H9 (cell line): ENCODE measurements at regions not wholly inside any gene's neighbourhood (a gene's known extent, or its start where the extent isn't known, plus 50 kb on each side); places are given as distances from the start of the nearest gene placed in this dataset.

Experiments
- DNase-seq: peaks from one replicate; pipeline ENCODE4 v3.0.0-alpha.2; 2017
- H2AFZ ChIP-seq: one replicate; pipeline ENCODE4 v1.6.1; 2013; ENCODE audit warnings: mild to moderate bottlenecking, low read length, control low read depth, moderate library complexity
- H2AK5ac ChIP-seq: 2 replicates; pipeline ENCODE4 v1.6.1; 2013; ENCODE audit warnings: low read length, control low read depth, mixed read lengths; ENCODE audit not compliant: insufficient read length
- H2BK120ac ChIP-seq: one replicate; pipeline ENCODE4 v1.6.1; 2013; ENCODE audit warnings: low read depth, mild to moderate bottlenecking, low read length, control low read depth, inconsistent platforms; ENCODE audit not compliant: poor library complexity, severe bottlenecking
- H2BK12ac ChIP-seq: 2 replicates; pipeline ENCODE4 v1.6.1; 2013; ENCODE audit warnings: low read length, control low read depth, mixed read lengths, low read depth; ENCODE audit not compliant: insufficient read length
- H2BK15ac ChIP-seq: 2 replicates; pipeline ENCODE4 v1.6.1; 2013; ENCODE audit warnings: low read depth, low read length, control low read depth
- H2BK20ac ChIP-seq: one replicate; pipeline ENCODE4 v1.6.1; 2013; ENCODE audit warnings: low read depth, mild to moderate bottlenecking, low read length, control low read depth, inconsistent platforms; ENCODE audit not compliant: poor library complexity, severe bottlenecking
- H2BK5ac ChIP-seq: 2 replicates; pipeline ENCODE4 v1.6.1; 2013; ENCODE audit warnings: low read length, control low read depth, mixed read lengths; ENCODE audit not compliant: insufficient read length
- H3K14ac ChIP-seq: 2 replicates; pipeline ENCODE4 v1.6.1; 2013; ENCODE audit warnings: low read length, control low read depth; ENCODE audit not compliant: insufficient read depth
- H3K18ac ChIP-seq: 2 replicates; pipeline ENCODE4 v1.6.1; 2013; ENCODE audit warnings: low read depth, mild to moderate bottlenecking, mixed read lengths, low read length, control low read depth; ENCODE audit not compliant: insufficient read length
- H3K23ac ChIP-seq: 2 replicates; pipeline ENCODE4 v1.6.1; 2013; ENCODE audit warnings: low read length, control low read depth, mixed read lengths, low read depth; ENCODE audit not compliant: insufficient read length
- H3K23me2 ChIP-seq: 2 replicates; pipeline ENCODE4 v1.6.1; 2013; ENCODE audit warnings: low read depth, mild to moderate bottlenecking, mixed read lengths, low read length, control low read depth; ENCODE audit not compliant: insufficient read length, poor library complexity, severe bottlenecking
- H3K27ac ChIP-seq: 2 replicates; pipeline ENCODE4 v1.5.1; 2013; ENCODE audit warnings: low read length, control low read depth, mixed read lengths, low read depth; ENCODE audit not compliant: insufficient read length
- H3K27me3 ChIP-seq: 2 replicates; pipeline ENCODE4 v1.6.1; 2013; ENCODE audit warnings: low read length, control low read depth, inconsistent platforms; ENCODE audit not compliant: insufficient read depth
- H3K4ac ChIP-seq: 2 replicates; pipeline ENCODE4 v1.6.1; 2013; ENCODE audit warnings: low read depth, mild to moderate bottlenecking, control low read depth, inconsistent platforms, low read length, moderate library complexity
- H3K4me1 ChIP-seq: 2 replicates; pipeline ENCODE4 v1.6.1; 2013; ENCODE audit warnings: low read length, control low read depth, inconsistent platforms; ENCODE audit not compliant: insufficient read depth
- H3K4me2 ChIP-seq: 2 replicates; pipeline ENCODE4 v1.6.1; 2013; ENCODE audit warnings: low read length, control low read depth, mixed read lengths; ENCODE audit not compliant: insufficient read length, insufficient read depth
- H3K56ac ChIP-seq: 2 replicates; pipeline ENCODE4 v1.6.1; 2013; ENCODE audit warnings: low read depth, mild to moderate bottlenecking, mixed read lengths, low read length, control low read depth; ENCODE audit not compliant: insufficient read length
- H3K79me1 ChIP-seq: 2 replicates; pipeline ENCODE4 v1.6.1; 2013; ENCODE audit warnings: low read depth, mild to moderate bottlenecking, moderate library complexity, low read length, control low read depth, inconsistent platforms; ENCODE audit not compliant: insufficient read depth, poor library complexity, severe bottlenecking
- H3K79me2 ChIP-seq: 2 replicates; pipeline ENCODE4 v1.6.1; 2013; ENCODE audit warnings: low read length, control low read depth, inconsistent platforms; ENCODE audit not compliant: insufficient read depth
- H3K9ac ChIP-seq: 2 replicates; pipeline ENCODE4 v1.6.1; 2013; ENCODE audit warnings: low read length, control low read depth, mixed read lengths; ENCODE audit not compliant: insufficient read length; ENCODE audit errors: extremely low read depth
- H3K9me3 ChIP-seq: one replicate; pipeline ENCODE4 v1.6.1; 2013; ENCODE audit warnings: low read depth, low read length, inconsistent platforms; ENCODE audit not compliant: control insufficient read depth
- H3T11ph ChIP-seq: one replicate; pipeline ENCODE4 v1.6.1; 2013; ENCODE audit warnings: mild to moderate bottlenecking, low read length, control low read depth, inconsistent platforms
- H4K20me1 ChIP-seq: one replicate; pipeline ENCODE4 v1.6.1; 2013; ENCODE audit not compliant: control insufficient read depth, insufficient read length, insufficient read depth
- H4K5ac ChIP-seq: 2 replicates; pipeline ENCODE4 v1.6.1; 2013; ENCODE audit warnings: low read depth, mild to moderate bottlenecking, mixed read lengths, low read length, control low read depth; ENCODE audit not compliant: insufficient read length
- H4K8ac ChIP-seq: replicated peaks from 2 replicates; pipeline ENCODE4 v1.6.1; 2013; ENCODE audit warnings: low read length, control low read depth, mixed read lengths, low read depth; ENCODE audit not compliant: insufficient read length
- H4K91ac ChIP-seq: 2 replicates; pipeline ENCODE4 v1.6.1; 2013; ENCODE audit warnings: low read depth, mild to moderate bottlenecking, moderate library complexity, mixed read lengths, low read length, control low read depth; ENCODE audit not compliant: insufficient read length
- H3K27ac Mint-ChIP-seq, 3 experiments: 2 replicates in 2 of 3; 3 replicates in 1 of 3; pipeline ENCODE4 v1.8.0; 2020 to 2021; ENCODE audit warnings: mixed read lengths in 3 of 3, mild to moderate bottlenecking in 1 of 3, moderate library complexity in 1 of 3
- H3K27me3 Mint-ChIP-seq: 2 replicates; pipeline ENCODE4 v1.8.0; 2021; ENCODE audit warnings: low read depth, mild to moderate bottlenecking, moderate library complexity, mixed read lengths
- H3K36me3 Mint-ChIP-seq, 3 experiments: 2 replicates in 2 of 3; 3 replicates in 1 of 3; pipeline ENCODE4 v1.8.0; 2020 to 2021; ENCODE audit warnings: low read depth in 3 of 3, mixed read lengths in 3 of 3; ENCODE audit not compliant: insufficient read depth in 1 of 3
- H3K4me1 Mint-ChIP-seq, 2 experiments: 2 replicates each; pipeline ENCODE4 v1.8.0; 2020; ENCODE audit warnings: mixed read lengths in 2 of 2
- H3K4me3 Mint-ChIP-seq, 2 experiments: 2 replicates in 1 of 2; 3 replicates in 1 of 2; pipeline ENCODE4 v1.8.0; 2020 to 2021; ENCODE audit warnings: mild to moderate bottlenecking in 2 of 2, mixed read lengths in 2 of 2, moderate library complexity in 1 of 2
- H3K9me3 Mint-ChIP-seq, 2 experiments: 2 replicates in 1 of 2; 3 replicates in 1 of 2; pipeline ENCODE4 v1.8.0; 2020; ENCODE audit warnings: mild to moderate bottlenecking in 2 of 2, mixed read lengths in 2 of 2, moderate library complexity in 1 of 2
- TF ChIP-seq, protein P1 (sequence below): fragments of 200-600 bp; sonication (generic); conservative IDR thresholded peaks from 3 replicates; pipeline ENCODE4 v1.8.0; 2021; ENCODE audit warnings: antibody characterized with exemption, mild to moderate bottlenecking

GRCh38 chr11:19451609-19452008 lies 210.9 kb upstream of the E2F8 start:
- H2BK20ac ChIP-seq = no peak overlapping the region
- no peak overlapping the region for H3K4me2 ChIP-seq
- peaks cover 4% of the 10 kb centered on the region for H3K27me3 Mint-ChIP-seq
- DNase-seq = no peak
- H2BK12ac ChIP-seq = no peak overlapping the region
- H3K4ac ChIP-seq = no peak overlapping the region
- no peak overlapping the region for H3K27ac ChIP-seq
- no peak overlapping the region for H3K9ac ChIP-seq
- H3T11ph ChIP-seq = no peak overlapping the region
- H3K27me3 ChIP-seq = no peaks in the 10 kb centered on the region
- TF ChIP-seq, protein P1, sequence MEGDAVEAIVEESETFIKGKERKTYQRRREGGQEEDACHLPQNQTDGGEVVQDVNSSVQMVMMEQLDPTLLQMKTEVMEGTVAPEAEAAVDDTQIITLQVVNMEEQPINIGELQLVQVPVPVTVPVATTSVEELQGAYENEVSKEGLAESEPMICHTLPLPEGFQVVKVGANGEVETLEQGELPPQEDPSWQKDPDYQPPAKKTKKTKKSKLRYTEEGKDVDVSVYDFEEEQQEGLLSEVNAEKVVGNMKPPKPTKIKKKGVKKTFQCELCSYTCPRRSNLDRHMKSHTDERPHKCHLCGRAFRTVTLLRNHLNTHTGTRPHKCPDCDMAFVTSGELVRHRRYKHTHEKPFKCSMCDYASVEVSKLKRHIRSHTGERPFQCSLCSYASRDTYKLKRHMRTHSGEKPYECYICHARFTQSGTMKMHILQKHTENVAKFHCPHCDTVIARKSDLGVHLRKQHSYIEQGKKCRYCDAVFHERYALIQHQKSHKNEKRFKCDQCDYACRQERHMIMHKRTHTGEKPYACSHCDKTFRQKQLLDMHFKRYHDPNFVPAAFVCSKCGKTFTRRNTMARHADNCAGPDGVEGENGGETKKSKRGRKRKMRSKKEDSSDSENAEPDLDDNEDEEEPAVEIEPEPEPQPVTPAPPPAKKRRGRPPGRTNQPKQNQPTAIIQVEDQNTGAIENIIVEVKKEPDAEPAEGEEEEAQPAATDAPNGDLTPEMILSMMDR = no peak
- H3K4me1 Mint-ChIP-seq = peaks cover 23 to 27% of the 10 kb centered on the region in 2 experiments
- no peak overlapping the region for H3K27ac Mint-ChIP-seq
- no peak overlapping the region for H2BK15ac ChIP-seq
- H3K4me1 ChIP-seq = peaks cover 10% of the 10 kb centered on the region; the same call in 1 of the 2 replicates
- no peaks in the 10 kb centered on the region for H4K20me1 ChIP-seq
- no peak overlapping the region for H2BK5ac ChIP-seq
- H3K23ac ChIP-seq = no peak overlapping the region
- no peak overlapping the region for H2BK120ac ChIP-seq
- H3K79me2 ChIP-seq = no peaks in the 10 kb centered on the region
- no peaks in the 10 kb centered on the region for H3K23me2 ChIP-seq
- no peak overlapping the region for H3K4me3 Mint-ChIP-seq
- H3K18ac ChIP-seq = no peak overlapping the region
- H2AK5ac ChIP-seq = no peak overlapping the region
- no peaks in the 10 kb centered on the region for H3K9me3 ChIP-seq
- no peaks in the 10 kb centered on the region for H3K36me3 Mint-ChIP-seq
- H4K8ac ChIP-seq = no peak overlapping the region
- no peak overlapping the region for H3K14ac ChIP-seq
- H3K9me3 Mint-ChIP-seq = no peaks in the 10 kb centered on the region; a peak in 1 of 5 replicates
- no peak overlapping the region for H4K91ac ChIP-seq
- no peak overlapping the region for H3K56ac ChIP-seq
- H4K5ac ChIP-seq = no peak overlapping the region
- no peak overlapping the region for H2AFZ ChIP-seq
- no peaks in the 10 kb centered on the region for H3K79me1 ChIP-seq
